ENCODE measurements at regions not wholly inside any gene's neighbourhood (a gene's known extent, or its start where the extent isn't known, plus 50 kb on each side); places are given as distances from the start of the nearest gene placed in this dataset.

DNA sequence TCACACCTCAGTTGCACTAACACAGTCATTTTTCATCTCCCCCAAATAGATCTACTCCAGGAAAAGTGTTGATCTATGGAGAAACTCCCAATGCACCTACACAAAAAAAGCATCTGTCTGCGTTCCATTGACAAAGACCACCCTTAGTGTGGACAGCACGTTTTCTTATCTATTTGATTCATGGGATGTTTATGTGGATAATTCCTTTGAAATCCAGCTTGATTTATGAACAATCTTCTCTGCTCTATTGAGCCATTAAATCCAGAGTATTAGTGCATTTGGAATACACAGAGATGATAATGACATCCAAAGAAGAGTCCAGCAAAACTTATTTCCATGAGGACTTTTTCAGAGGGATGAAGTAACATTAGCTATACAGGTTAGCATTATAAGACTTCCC is 1221.9 kb upstream of the NXPH2 start:
- 32 to 38% (median 33%) methylated on average over 2 of the region's 2 CpGs for WGBS, 3 donors
- no peaks in the 10 kb centered on the region for H3K4me1 ChIP-seq (ENCODE audit: insufficient read depth)
- TF ChIP-seq, protein P1, sequence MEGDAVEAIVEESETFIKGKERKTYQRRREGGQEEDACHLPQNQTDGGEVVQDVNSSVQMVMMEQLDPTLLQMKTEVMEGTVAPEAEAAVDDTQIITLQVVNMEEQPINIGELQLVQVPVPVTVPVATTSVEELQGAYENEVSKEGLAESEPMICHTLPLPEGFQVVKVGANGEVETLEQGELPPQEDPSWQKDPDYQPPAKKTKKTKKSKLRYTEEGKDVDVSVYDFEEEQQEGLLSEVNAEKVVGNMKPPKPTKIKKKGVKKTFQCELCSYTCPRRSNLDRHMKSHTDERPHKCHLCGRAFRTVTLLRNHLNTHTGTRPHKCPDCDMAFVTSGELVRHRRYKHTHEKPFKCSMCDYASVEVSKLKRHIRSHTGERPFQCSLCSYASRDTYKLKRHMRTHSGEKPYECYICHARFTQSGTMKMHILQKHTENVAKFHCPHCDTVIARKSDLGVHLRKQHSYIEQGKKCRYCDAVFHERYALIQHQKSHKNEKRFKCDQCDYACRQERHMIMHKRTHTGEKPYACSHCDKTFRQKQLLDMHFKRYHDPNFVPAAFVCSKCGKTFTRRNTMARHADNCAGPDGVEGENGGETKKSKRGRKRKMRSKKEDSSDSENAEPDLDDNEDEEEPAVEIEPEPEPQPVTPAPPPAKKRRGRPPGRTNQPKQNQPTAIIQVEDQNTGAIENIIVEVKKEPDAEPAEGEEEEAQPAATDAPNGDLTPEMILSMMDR (IDR thresholded peaks at IDR 0.05): no peak
- no peak for TF ChIP-seq POLR2A (IDR thresholded peaks at IDR 0.05)
- no peak for TF ChIP-seq EP300 (IDR thresholded peaks at IDR 0.05)
- H3K27me3 ChIP-seq: no peaks in the 10 kb centered on the region
- no peak overlapping the region for H3K27ac ChIP-seq
- H3K36me3 ChIP-seq: no peaks in the 10 kb centered on the region
- intact Hi-C loops (cut with DNase I): no loop called here
- no peak overlapping the region for H3K4me3 ChIP-seq
- no peak for DNase-seq
- no peaks in the 10 kb centered on the region for H3K9me3 ChIP-seq

DNA sequence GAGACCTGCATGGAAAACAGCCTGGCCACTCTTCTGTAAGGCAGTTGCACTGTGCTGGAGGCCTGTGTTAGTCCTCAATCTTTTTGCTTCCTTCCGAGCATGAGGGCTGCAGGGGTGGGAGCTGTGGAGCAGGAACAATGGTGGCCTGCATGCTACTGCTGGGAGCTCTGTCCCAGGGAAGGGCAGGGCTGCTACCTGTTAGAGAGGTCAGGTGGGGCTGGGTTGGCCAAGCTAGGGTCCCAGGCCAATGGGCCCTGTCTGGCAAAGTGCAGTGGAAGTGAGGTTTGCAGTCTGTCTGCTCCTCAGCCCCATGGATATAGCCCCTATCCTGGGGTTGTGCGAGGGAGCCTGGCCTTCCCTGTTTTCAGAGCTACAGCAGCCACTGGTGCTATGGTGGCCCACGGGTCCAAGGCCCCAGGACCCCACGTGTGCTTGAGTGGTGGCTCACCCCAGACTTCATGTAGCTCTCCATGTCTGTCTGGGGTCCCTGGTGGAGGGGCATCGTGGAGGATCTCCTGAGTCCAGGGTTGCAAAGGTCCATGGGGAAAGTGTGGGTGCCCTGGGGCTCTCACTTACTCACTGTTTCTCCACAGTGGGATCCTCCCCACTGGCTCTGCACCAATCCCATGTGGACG is 1212.6 kb upstream of the NXPH2 start:
- Histone ChIP-seq H3K27me3 (no peaks in the 10 kb centered on the region), H3K36me3 (no peaks in the 10 kb centered on the region), H3K27ac (no peak overlapping the region), H3K9me3 (no peaks in the 10 kb centered on the region), H3K4me1 (ENCODE audit: insufficient read depth) (no peaks in the 10 kb centered on the region), H3K4me3 (no peak overlapping the region)
- WGBS, 3 donors: 83 to 97% (median 92%) methylated on average over 6 of the region's 6 CpGs
- intact Hi-C loops (cut with DNase I): no loop called here
- no peak for DNase-seq
- TF ChIP-seq EP300 (IDR thresholded peaks at IDR 0.05): no peak
- TF ChIP-seq, protein P1 (IDR thresholded peaks at IDR 0.05): no peak
- no peak for TF ChIP-seq POLR2A (IDR thresholded peaks at IDR 0.05)

DNA sequence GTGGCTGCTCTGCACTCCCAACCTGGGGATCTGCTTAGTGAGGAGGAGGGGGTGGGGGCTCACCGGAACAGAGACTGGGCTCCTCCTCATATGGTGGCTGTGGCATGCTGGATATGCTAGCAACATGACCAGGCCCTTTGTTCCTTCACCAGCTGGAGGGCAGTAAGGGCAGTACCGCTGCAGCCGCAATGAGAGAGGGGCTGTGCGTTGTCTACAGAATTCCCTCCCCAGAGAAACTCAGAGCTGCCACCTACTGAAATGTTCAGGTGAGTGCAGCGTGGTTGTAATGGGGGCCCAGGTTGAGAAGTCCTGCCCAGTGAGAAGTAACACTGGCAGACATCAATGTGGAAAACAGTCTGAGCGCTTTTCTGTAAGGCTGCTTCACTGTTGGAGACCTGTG is 1211.9 kb upstream of the NXPH2 start:
- Histone ChIP-seq H3K4me1 (ENCODE audit: insufficient read depth) (no peaks in the 10 kb centered on the region), H3K27me3 (no peaks in the 10 kb centered on the region), H3K9me3 (no peaks in the 10 kb centered on the region), H3K27ac (no peak overlapping the region), H3K36me3 (no peaks in the 10 kb centered on the region), H3K4me3 (no peak overlapping the region)
- DNase-seq: no peak
- TF ChIP-seq EP300 (IDR thresholded peaks at IDR 0.05): no peak
- no peak for TF ChIP-seq POLR2A (IDR thresholded peaks at IDR 0.05)
- TF ChIP-seq, protein P1 (IDR thresholded peaks at IDR 0.05): no peak
- intact Hi-C loops (cut with DNase I): no loop called here
- 94 to 97% (median 96%) methylated on average over 6 of the region's 6 CpGs for WGBS, 3 donors

DNA sequence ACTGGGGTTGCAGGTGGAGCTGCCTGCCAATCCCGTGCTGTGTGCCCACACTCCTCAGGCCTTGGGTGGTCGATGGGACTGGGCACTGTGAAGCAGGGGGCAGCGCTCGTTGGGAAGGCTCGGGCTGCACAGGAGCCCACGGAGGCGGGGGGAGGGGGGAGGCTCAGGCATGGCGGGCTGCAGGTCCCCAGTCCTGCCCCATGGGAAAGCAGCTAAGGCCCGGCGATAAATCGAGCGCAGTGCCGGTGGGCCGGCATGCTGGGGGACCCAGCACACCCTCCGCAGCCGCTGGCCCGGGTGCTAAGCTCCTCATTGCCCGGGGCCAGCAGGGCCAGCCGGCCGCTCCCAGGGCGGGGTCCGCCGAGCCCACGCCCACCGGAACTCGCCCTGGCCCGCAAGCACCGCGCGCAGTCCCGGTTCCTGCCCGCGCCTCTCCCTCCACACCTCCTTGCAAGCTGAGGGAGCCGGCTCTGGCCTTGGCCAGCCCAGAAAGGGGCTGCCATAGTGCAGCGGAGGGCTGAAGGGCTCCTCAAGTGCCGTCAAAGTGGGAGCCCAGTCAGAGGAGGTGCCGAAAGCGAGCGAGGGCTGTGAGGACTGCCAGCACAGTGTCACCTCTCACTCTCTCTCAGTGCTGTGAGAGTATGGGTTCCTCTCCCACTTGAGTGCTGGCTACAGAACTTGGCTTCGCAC is 1210.6 kb upstream of the NXPH2 start:
- H3K9me3 ChIP-seq: no peaks in the 10 kb centered on the region
- no peak for DNase-seq
- H3K27ac ChIP-seq: no peak overlapping the region
- H3K4me3 ChIP-seq: no peak overlapping the region
- no peaks in the 10 kb centered on the region for H3K36me3 ChIP-seq
- H3K4me1 ChIP-seq (ENCODE audit: insufficient read depth): no peaks in the 10 kb centered on the region
- intact Hi-C loops (cut with DNase I): no loop called here
- 95 to 97% (median 96%) methylated on average over 32 to 40 of the region's 40 CpGs for WGBS, 3 donors
- TF ChIP-seq, protein P1 (IDR thresholded peaks at IDR 0.05): no peak
- TF ChIP-seq POLR2A (IDR thresholded peaks at IDR 0.05) (no peak), EP300 (IDR thresholded peaks at IDR 0.05) (no peak)
- no peaks in the 10 kb centered on the region for H3K27me3 ChIP-seq
